GM21423 (cell line): ENCODE measurements at regions not wholly inside any gene's neighbourhood (a gene's known extent, or its start where the extent isn't known, plus 50 kb on each side); places are given as distances from the start of the nearest gene placed in this dataset.
"Not testable (repeated sequence)": the region's sequence is repeated elsewhere in the genome, so short reads cannot be mapped to it uniquely, and the experiment has no call there.

ENCODE experiments used
- ATAC-seq: cut with Tn5 transposase; IDR thresholded peaks from one replicate; pipeline ENCODE4 v1.9.1; 2021; ENCODE audit warnings: mild to moderate bottlenecking, moderate library complexity; ENCODE audit not compliant: unreplicated experiment

DNA sequence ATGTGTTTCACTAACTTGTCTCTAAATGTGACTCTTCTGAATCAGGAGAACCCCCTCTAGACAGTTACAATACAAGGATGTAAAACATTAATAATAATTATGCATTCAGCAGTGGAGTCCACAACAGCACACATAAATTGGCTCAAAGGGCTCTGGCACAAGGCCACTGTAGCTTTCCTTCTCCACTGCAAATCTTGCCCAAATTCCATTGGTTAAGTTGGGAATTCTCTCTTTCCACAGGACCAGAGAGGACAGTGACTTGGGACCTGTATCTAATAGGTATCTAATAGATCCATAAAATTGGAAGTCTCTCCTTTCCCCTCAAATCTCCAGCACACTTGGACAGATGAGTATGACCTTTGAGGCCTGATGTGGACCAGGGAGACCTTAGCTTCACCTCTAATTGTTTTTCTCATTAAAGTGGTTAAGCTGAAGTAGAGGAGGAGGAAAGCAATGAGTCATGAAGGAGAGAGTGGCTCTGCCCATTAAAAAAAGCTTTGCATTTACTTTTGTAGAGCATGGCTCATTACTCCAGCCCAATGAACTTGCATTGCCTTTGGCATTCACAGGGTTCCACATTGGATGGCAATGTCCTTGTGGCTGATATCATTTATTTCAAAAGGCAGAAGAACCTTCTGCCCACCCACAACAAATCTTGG is 72.3 kb upstream of the SH3RF1 start:
- no peak for ATAC-seq

GRCh38 chr4:169342159-169342860 is 71.6 kb upstream of the SH3RF1 start:
- ATAC-seq: no peak

- peak; percentile 68 for ATAC-seq
Measured at GRCh38 chr4:169341490-169341889, 70.7 kb upstream of the SH3RF1 start.

DNA sequence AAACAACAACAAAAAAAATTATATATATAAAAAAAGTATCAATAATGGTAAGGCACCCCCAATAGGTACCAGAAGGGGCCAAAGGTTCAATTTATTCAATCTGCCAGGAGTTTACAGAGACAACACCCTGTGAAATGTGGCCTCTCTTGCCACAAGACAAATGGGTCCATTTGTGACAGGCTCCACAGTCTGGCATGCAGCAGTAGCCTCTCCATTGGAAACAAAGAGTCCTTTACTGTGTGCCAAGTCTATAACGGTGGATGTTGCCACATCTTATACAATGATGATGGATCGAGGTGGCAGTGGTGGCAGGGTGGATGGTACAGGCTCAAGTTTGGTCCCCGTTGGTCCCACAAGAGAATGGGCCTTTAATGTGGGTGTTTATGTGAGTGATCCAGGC is 70.1 kb upstream of the SH3RF1 start:
- no peak for ATAC-seq

- no peak for ATAC-seq
Measured at GRCh38 chr4:169338241-169338640, 67.5 kb upstream of the SH3RF1 start.

DNA sequence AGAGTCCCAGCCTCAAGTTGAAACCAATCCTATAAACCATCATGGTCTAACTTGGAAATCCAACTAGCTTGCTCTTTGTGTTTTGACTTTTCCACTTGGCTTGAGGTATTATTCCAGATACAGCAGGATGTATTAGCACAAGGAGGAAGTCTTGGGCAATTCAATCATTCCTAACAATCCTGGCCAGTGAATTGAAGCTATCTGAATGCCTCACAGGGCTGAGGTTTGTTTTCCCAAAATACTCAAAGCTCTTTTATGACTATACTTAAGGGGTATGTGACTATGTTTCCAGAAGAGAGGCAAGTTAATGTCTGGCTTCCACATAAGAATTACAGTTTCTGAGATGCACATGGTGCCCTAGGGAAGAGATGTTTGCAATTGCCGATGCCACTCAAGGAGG is 66.8 kb upstream of the SH3RF1 start:
- ATAC-seq: no peak

DNA sequence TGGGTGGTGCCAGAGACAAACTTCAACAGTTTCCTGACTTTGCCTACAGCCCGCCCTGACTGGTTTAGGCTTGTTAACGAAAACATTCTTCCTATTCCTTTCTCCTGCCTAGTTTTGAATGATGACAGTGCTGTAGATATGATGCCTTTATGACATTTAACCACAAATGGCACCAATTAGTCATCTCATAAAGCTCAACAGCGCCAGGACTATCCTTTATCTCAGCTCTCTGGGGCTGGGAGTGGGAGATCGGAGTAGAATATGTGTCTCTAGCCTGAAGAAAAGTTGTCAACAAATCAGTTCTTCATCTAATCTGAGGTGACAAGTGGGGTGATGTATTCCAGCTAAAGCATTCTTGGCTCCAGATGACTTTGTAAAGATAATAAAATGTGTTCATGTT is 64.6 kb upstream of the SH3RF1 start:
- no peak for ATAC-seq

- ATAC-seq: no peak
Measured at GRCh38 chr4:169334335-169334734, 63.6 kb upstream of the SH3RF1 start.

- ATAC-seq: no peak
Measured at GRCh38 chr4:169333265-169333664, 62.5 kb upstream of the SH3RF1 start.

- no peak for ATAC-seq
Measured at GRCh38 chr4:169332583-169332982, 61.8 kb upstream of the SH3RF1 start.

- no peak for ATAC-seq
Measured at GRCh38 chr4:169330811-169331210, 60.1 kb upstream of the SH3RF1 start.

DNA sequence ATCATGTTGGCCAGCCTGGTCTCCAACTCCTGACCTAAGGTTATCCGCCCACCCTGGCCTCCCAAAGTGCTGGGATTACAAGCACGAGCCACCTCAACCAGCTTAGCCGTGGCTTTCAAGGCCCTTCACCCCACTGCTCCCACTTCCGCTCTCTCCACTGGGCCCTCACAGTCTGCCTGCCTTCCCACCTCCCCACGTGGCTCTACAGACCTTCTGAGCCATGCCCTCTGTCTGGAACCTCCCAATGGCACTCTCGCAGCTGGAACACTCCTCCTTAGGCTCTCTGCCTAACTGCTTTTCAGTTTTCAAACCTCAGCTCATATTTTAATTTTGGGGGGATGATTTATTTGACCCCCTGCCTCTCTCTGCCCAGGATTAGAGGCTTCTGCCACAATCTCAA is 59.3 kb upstream of the SH3RF1 start:
- no peak for ATAC-seq

GRCh38 chr4:169327951-169328350 is 57.2 kb upstream of the SH3RF1 start:
- no peak for ATAC-seq

DNA sequence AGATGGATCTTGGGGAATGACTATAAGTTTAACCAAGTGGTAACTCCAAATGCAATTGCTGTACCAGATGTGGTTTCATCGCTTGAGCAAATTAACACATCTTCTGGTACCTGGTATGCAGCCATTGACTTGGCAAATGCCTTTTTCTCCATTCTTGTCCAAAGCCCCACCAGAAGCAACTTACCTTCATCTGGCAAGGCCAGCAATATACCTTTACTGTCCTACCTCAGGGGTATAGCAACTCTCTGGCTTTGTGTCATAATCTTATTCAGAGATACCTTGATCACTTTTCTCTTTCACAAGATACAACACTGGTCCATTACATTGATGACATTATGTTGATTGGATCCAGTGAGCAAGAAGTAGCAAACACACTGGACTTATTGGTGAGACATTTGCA is 53.2 kb upstream of the SH3RF1 start:
- not testable (repeated sequence) for ATAC-seq

- not testable (repeated sequence) for ATAC-seq
Measured at GRCh38 chr4:169322833-169323232, 52.1 kb upstream of the SH3RF1 start.
